SU-DHL-6 (cell line): ENCODE measurements at regions not wholly inside any gene's neighbourhood (a gene's known extent, or its start where the extent isn't known, plus 50 kb on each side); places are given as distances from the start of the nearest gene placed in this dataset.
"Not testable (repeated sequence)": the region's sequence is repeated elsewhere in the genome, so short reads cannot be mapped to it uniquely, and the experiment has no call there.

Experiments used
- H2AFZ ChIP-seq: fragments of 200-600 bp; sonication (generic); 2 replicates; pipeline ENCODE4 v1.6.1; 2014; ENCODE audit warnings: low read depth, mild to moderate bottlenecking, moderate library complexity, mixed read lengths, antibody characterized with exemption, low read length; ENCODE audit not compliant: severe bottlenecking
- H3F3A ChIP-seq: fragments of 200-600 bp; shearing (Covaris generic); 2 replicates; pipeline ENCODE4 v1.6.0; 2016; ENCODE audit warnings: antibody characterized with exemption, mild to moderate bottlenecking; ENCODE audit not compliant: insufficient read depth
- H3K27ac ChIP-seq: fragments of 200-600 bp; sonication (generic); 2 replicates; pipeline ENCODE4 v1.5.1; 2016; ENCODE audit warnings: low read depth, mild to moderate bottlenecking, low read length, moderate library complexity, mixed read lengths
- H3K27me3 ChIP-seq: fragments of 200-600 bp; sonication (generic), shearing (Covaris generic); 2 replicates; pipeline ENCODE4 v1.6.0; 2014; ENCODE audit warnings: mild to moderate bottlenecking, low read length
- H3K36me3 ChIP-seq: fragments of 200-600 bp; sonication (generic); 2 replicates; pipeline ENCODE4 v1.6.1; 2014; ENCODE audit warnings: mild to moderate bottlenecking, low read length, mixed read lengths
- H3K4me2 ChIP-seq: fragments of 300-600, 200-600 bp; shearing (Covaris generic), sonication (generic); 2 replicates; pipeline ENCODE4 v1.6.0; 2014; ENCODE audit warnings: low read length, low read depth, mild to moderate bottlenecking; ENCODE audit not compliant: poor library complexity, severe bottlenecking
- H3K4me3 ChIP-seq: fragments of 200-600 bp; sonication (generic); 2 replicates; pipeline ENCODE4 v1.5.1; 2014; ENCODE audit warnings: antibody characterized with exemption, low read length, mild to moderate bottlenecking, mixed read lengths; ENCODE audit not compliant: insufficient read depth, poor library complexity, severe bottlenecking
- H3K79me2 ChIP-seq: fragments of 200-600 bp; sonication (generic); 2 replicates; pipeline ENCODE4 v1.6.1; 2014; ENCODE audit warnings: mild to moderate bottlenecking, low read length, moderate library complexity; ENCODE audit not compliant: insufficient read depth
- H3K9ac ChIP-seq: fragments of 200-600 bp; sonication (generic); 2 replicates; pipeline ENCODE4 v1.7.0; 2014; ENCODE audit warnings: mild to moderate bottlenecking, low read length
- H3K9me2 ChIP-seq: fragments of 200-600 bp; sonication (generic); replicated peaks from 2 replicates; pipeline ENCODE4 v1.6.1; 2014; ENCODE audit warnings: low read length; ENCODE audit not compliant: insufficient read depth
- H3K9me3 ChIP-seq: fragments of 200-600 bp; sonication (generic); 2 replicates; pipeline ENCODE4 v1.6.1; 2014; ENCODE audit warnings: low read length, mixed read lengths; ENCODE audit not compliant: insufficient read depth
- H4K20me1 ChIP-seq: fragments of 200-600 bp; sonication (generic); 2 replicates; pipeline ENCODE4 v1.6.1; 2014; ENCODE audit warnings: low read depth, mild to moderate bottlenecking, antibody characterized with exemption, low read length, moderate library complexity, mixed read lengths
- EZH2phosphoT487 ChIP-seq: fragments of 200-600 bp; sonication (generic), shearing (Covaris generic); conservative IDR thresholded peaks from 2 replicates; pipeline ENCODE4 v1.6.1; 2018; ENCODE audit warnings: mild to moderate bottlenecking, antibody characterized with exemption, low read length, moderate library complexity, mixed read lengths
- TF ChIP-seq, protein P1 (sequence below): fragments of 200-600 bp; sonication (generic); IDR thresholded peaks from one replicate; pipeline ENCODE4 v1.5.1; 2017; ENCODE audit warnings: antibody characterized with exemption, mild to moderate bottlenecking, low read length, moderate library complexity; ENCODE audit not compliant: insufficient read depth, poor library complexity, severe bottlenecking

DNA sequence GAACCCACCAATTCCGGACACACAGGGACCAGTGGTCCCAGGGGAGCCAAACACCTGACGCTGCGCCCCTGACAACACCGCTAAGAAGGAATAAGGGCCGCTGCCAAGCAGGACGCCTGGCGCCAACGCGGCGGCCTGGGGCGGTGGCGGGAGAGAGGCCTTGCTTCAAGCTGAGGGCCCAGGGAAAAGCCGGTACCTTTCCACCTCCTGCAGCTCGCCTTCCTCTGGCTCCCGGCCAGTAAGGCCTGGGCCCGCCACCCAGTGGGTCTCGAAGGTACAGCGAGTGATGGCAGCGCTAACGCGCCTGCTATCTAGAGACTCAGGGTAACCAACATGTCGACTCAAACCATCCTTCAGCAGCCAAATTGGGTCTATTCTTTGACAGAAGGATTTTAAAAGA, 1074.1 kb downstream of the SI start:
- TF ChIP-seq, protein P1, sequence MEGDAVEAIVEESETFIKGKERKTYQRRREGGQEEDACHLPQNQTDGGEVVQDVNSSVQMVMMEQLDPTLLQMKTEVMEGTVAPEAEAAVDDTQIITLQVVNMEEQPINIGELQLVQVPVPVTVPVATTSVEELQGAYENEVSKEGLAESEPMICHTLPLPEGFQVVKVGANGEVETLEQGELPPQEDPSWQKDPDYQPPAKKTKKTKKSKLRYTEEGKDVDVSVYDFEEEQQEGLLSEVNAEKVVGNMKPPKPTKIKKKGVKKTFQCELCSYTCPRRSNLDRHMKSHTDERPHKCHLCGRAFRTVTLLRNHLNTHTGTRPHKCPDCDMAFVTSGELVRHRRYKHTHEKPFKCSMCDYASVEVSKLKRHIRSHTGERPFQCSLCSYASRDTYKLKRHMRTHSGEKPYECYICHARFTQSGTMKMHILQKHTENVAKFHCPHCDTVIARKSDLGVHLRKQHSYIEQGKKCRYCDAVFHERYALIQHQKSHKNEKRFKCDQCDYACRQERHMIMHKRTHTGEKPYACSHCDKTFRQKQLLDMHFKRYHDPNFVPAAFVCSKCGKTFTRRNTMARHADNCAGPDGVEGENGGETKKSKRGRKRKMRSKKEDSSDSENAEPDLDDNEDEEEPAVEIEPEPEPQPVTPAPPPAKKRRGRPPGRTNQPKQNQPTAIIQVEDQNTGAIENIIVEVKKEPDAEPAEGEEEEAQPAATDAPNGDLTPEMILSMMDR, result no peak
- no peak for TF ChIP-seq EZH2phosphoT487
- Histone ChIP-seq H3K79me2 (no peaks in the 10 kb centered on the region), H3K4me2 (no peak overlapping the region), H2AFZ (no peak overlapping the region), H3K9me2 (no peaks in the 10 kb centered on the region), H3K27me3 (no peaks in the 10 kb centered on the region), H3K27ac (no peak overlapping the region), H3K4me3 (no peak overlapping the region), H3F3A (no peaks in the 10 kb centered on the region), H4K20me1 (no peaks in the 10 kb centered on the region), H3K9ac (no peak overlapping the region), H3K9me3 (no peaks in the 10 kb centered on the region), H3K36me3 (no peaks in the 10 kb centered on the region)

GRCh38 chr3:164003016-164003415, 1075.3 kb downstream of the SI start:
- not testable (repeated sequence) for H3K27ac ChIP-seq, H2AFZ ChIP-seq, H3K27me3 ChIP-seq, H3K4me2 ChIP-seq, H3K9me2 ChIP-seq, H3K4me3 ChIP-seq, H3K79me2 ChIP-seq, H3K36me3 ChIP-seq, H3K9ac ChIP-seq, H4K20me1 ChIP-seq, H3F3A ChIP-seq, H3K9me3 ChIP-seq

GRCh38 chr3:163983940-163984339, 1094.4 kb downstream of the SI start:
- H3F3A ChIP-seq, result no peaks in the 10 kb centered on the region
- TF ChIP-seq EZH2phosphoT487, result no peak
- TF ChIP-seq, protein P1, result no peak
- no peak overlapping the region for H3K4me2 ChIP-seq
- no peak overlapping the region for H3K9ac ChIP-seq
- H4K20me1 ChIP-seq, result no peaks in the 10 kb centered on the region
- no peaks in the 10 kb centered on the region for H3K36me3 ChIP-seq
- H2AFZ ChIP-seq, result no peak overlapping the region
- H3K9me2 ChIP-seq, result no peaks in the 10 kb centered on the region
- H3K27ac ChIP-seq, result no peak overlapping the region
- H3K9me3 ChIP-seq, result no peaks in the 10 kb centered on the region
- H3K4me3 ChIP-seq, result no peak overlapping the region
- no peaks in the 10 kb centered on the region for H3K27me3 ChIP-seq
- no peaks in the 10 kb centered on the region for H3K79me2 ChIP-seq

- Histone ChIP-seq H3K36me3 (no peaks in the 10 kb centered on the region), H3K9ac (no peak overlapping the region), H4K20me1 (no peaks in the 10 kb centered on the region), H3K27me3 (no peaks in the 10 kb centered on the region), H3K27ac (no peak overlapping the region), H3K79me2 (no peaks in the 10 kb centered on the region), H3K4me2 (no peak overlapping the region), H2AFZ (no peak overlapping the region), H3K9me2 (no peaks in the 10 kb centered on the region), H3K9me3 (no peaks in the 10 kb centered on the region), H3K4me3 (no peak overlapping the region), H3F3A (no peaks in the 10 kb centered on the region)
- TF ChIP-seq EZH2phosphoT487, result no peak
- TF ChIP-seq, protein P1, result no peak
Measured at GRCh38 chr3:163971861-163972260, 1106.4 kb downstream of the SI start.
